ENCODE measurements at regions not wholly inside any gene's neighbourhood (a gene's known extent, or its start where the extent isn't known, plus 50 kb on each side); places are given as distances from the start of the nearest gene placed in this dataset.

DNA sequence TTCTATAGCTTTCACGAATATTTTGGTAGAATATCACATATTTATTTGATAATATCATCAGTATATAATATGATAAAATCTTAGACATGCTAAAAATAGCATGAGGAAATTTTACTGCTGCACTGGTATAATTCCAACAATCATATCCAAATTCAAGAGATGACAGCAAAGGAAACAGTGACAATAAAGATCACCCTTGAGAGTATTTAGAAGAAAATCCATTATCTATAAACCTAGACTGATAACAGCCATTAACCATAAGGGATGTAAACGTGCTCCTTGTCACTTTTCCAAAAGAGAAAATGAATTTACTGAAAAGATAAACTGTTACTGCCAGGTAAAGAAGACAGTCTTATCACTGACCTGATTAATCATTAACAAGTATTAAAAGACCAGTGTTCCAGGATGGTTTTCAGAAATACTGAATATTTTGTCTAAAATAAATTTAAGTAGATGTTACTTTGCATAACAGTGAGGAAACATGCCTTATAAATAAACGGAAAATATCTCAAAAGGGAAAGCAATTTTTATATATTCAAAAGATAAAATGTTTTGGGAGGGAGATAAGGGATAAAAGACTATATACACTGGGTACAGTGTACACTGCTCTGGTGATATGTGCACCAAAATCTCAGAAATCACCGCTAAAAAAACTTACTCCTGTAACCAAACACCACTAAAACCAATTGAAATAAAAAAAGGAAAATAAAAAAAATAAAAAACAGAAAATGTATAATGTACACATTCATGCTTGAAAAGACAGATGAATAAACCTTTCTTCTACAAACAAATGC is 1704.7 kb downstream of the HACE1 start:
- H4K20me1 ChIP-seq (ENCODE audit: control insufficient read depth, insufficient read depth), result no peaks in the 10 kb centered on the region
- BruUV-seq (replicated peaks), result no TSS peak
- ChIA-PET CTCF (interaction anchor here (1.0 kb wide), 2 partner anchors 23 to 119 kb away, joined by 3 read pairs; no protein-coding TSS in a partner anchor), RAD21 (ENCODE audit: unreplicated experiment) (no interaction called here), SMC1A (ENCODE audit: uncharacterized antibody, unreplicated experiment) (interaction anchor here (0.6 kb wide), 1 partner anchor 19 kb away, joined by 3 read pairs; no protein-coding TSS in a partner anchor), POLR2A (no interaction called here)
- no peaks in the 10 kb centered on the region for H3K36me3 ChIP-seq (ENCODE audit: control insufficient read depth in 2 of 2, insufficient read depth in 2 of 2, low read length in 1 of 2)
- H2AFZ ChIP-seq (ENCODE audit: control insufficient read depth, low read depth, low read length), result no peak overlapping the region
- DNase-seq (ENCODE audit: low read depth, low spot score) (no peak), ATAC-seq (no peak), FAIRE-seq (no peak)
- in situ Hi-C loops (cut with MboI) (no loop called here), intact Hi-C loops (cut with micrococcal nuclease; ENCODE audit: unreplicated experiment) (no loop called here)
- no peaks in the 10 kb centered on the region for H3K27me3 ChIP-seq (replicated peaks in 1 of 2; ENCODE audit: control insufficient read depth in 2 of 2, insufficient read depth in 2 of 2, low read length in 1 of 2)
- no peaks in the 10 kb centered on the region for H3K9me3 ChIP-seq (replicated peaks; ENCODE audit: control insufficient read depth, insufficient read depth, low read length)
- TF ChIP-seq WRNIP1 (IDR thresholded peaks at IDR 0.05; ENCODE audit: borderline replicate concordance, low read depth, low read length), result no peak
- no peak for TF ChIP-seq KDM1A (IDR thresholded peaks at IDR 0.05; ENCODE audit: borderline replicate concordance)
- TF ChIP-seq SREBF1 (IDR thresholded peaks at IDR 0.05; ENCODE audit: low read length), result no peak
- no peak for TF ChIP-seq CBX5 (IDR thresholded peaks at IDR 0.05; ENCODE audit: low read depth)
- no peak for TF ChIP-seq SMARCA5 (IDR thresholded peaks at IDR 0.05)
- no peak for TF ChIP-seq IKZF2 (IDR thresholded peaks at IDR 0.05)
- no peak for TF ChIP-seq HCFC1 (IDR thresholded peaks at IDR 0.05; ENCODE audit: low read length)
- TF ChIP-seq TCF7 (IDR thresholded peaks at IDR 0.05; ENCODE audit: borderline replicate concordance), result no peak
- no peak for TF ChIP-seq MTA2 (IDR thresholded peaks at IDR 0.05; ENCODE audit: low read depth)
- TF ChIP-seq, protein P1, sequence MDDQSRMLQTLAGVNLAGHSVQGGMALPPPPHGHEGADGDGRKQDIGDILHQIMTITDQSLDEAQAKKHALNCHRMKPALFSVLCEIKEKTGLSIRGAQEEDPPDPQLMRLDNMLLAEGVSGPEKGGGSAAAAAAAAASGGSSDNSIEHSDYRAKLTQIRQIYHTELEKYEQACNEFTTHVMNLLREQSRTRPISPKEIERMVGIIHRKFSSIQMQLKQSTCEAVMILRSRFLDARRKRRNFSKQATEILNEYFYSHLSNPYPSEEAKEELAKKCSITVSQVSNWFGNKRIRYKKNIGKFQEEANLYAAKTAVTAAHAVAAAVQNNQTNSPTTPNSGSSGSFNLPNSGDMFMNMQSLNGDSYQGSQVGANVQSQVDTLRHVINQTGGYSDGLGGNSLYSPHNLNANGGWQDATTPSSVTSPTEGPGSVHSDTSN (IDR thresholded peaks at IDR 0.05; ENCODE audit: insufficient replicate concordance, low read depth, low read length), result no peak
- TF ChIP-seq ZNF622 (IDR thresholded peaks at IDR 0.05), result no peak
- no peak for TF ChIP-seq MEF2B (IDR thresholded peaks at IDR 0.05; ENCODE audit: partially characterized antibody, poor library complexity, severe bottlenecking)
- TF ChIP-seq HDAC2 (IDR thresholded peaks at IDR 0.05), result no peak
- TF ChIP-seq RAD51 (IDR thresholded peaks at IDR 0.05), result no peak
- no peak for TF ChIP-seq ZNF24 (IDR thresholded peaks at IDR 0.05)
- no peak for TF ChIP-seq SIN3A (IDR thresholded peaks at IDR 0.05; ENCODE audit: low read depth, low read length)
- no peak for TF ChIP-seq FOS (IDR thresholded peaks at IDR 0.05; ENCODE audit: borderline replicate concordance, extremely low read depth, insufficient read length)
- no peak for TF ChIP-seq DPF2 (IDR thresholded peaks at IDR 0.05)
- TF ChIP-seq MYB (IDR thresholded peaks at IDR 0.05; ENCODE audit: borderline replicate concordance, low read depth, low read length), result no peak
- no peak overlapping the region for H3K4me3 ChIP-seq
- H3K27ac ChIP-seq (ENCODE audit: control insufficient read depth, insufficient read depth), result no peak overlapping the region
- WGBS (ENCODE audit: insufficient coverage, insufficient replicate concordance, low lambda C conversion rate, missing lambda C conversion rate), result 0% methylated on average over 4 of the region's 4 CpGs
- no peaks in the 10 kb centered on the region for H3K79me2 ChIP-seq (ENCODE audit: control insufficient read depth, insufficient read depth, low read length)
- H3K4me2 ChIP-seq (ENCODE audit: control insufficient read depth, insufficient read depth), result no peak overlapping the region
- H3K9ac ChIP-seq (ENCODE audit: control insufficient read depth, insufficient read depth, low read length), result no peak overlapping the region
- no peaks in the 10 kb centered on the region for H3K4me1 ChIP-seq (ENCODE audit: control insufficient read depth, insufficient read depth, low read length)
